ENCODE measurements at regions not wholly inside any gene's neighbourhood (a gene's known extent, or its start where the extent isn't known, plus 50 kb on each side); places are given as distances from the start of the nearest gene placed in this dataset.

DNA sequence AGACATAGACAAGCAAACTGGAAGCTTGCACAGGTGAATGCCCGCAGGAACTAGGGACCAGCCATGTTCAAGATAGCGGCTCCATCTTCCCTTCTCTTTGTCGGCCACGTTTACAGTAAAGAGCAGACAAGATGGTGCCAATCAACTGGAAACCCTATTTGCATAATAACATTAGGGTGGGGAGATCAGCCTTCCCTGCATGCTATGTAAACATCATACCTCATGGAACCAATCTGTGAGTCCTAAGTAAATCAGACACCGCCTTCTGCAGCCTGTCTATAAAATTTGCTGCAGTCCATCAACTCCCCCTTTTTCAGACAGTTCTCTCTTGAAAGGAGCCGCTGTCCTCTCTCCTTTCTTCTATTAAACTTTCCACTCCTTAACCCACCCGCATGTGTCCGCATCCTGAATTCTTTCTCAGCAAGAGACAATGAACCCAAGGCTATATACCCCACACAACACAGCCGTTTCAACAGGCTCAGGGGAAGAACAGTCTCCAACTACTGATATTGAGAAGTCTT lies 384.4 kb downstream of the EIPR1 start:
- no peak for DNase-seq (ENCODE audit: low read depth)

- DNase-seq (ENCODE audit: low read depth), result no peak
These were observed 385.0 kb downstream of the EIPR1 start for GRCh38 chr2:2992634-2993033.

- DNase-seq (ENCODE audit: low read depth), result no peak
These were observed 392.6 kb downstream of the EIPR1 start for GRCh38 chr2:2985020-2985419.

- no peak for DNase-seq (ENCODE audit: low read depth)
These were observed 396.6 kb downstream of the EIPR1 start for GRCh38 chr2:2981000-2981399.

- no peak for DNase-seq (ENCODE audit: low read depth)
These were observed 402.6 kb downstream of the EIPR1 start for GRCh38 chr2:2974982-2975381.

DNA sequence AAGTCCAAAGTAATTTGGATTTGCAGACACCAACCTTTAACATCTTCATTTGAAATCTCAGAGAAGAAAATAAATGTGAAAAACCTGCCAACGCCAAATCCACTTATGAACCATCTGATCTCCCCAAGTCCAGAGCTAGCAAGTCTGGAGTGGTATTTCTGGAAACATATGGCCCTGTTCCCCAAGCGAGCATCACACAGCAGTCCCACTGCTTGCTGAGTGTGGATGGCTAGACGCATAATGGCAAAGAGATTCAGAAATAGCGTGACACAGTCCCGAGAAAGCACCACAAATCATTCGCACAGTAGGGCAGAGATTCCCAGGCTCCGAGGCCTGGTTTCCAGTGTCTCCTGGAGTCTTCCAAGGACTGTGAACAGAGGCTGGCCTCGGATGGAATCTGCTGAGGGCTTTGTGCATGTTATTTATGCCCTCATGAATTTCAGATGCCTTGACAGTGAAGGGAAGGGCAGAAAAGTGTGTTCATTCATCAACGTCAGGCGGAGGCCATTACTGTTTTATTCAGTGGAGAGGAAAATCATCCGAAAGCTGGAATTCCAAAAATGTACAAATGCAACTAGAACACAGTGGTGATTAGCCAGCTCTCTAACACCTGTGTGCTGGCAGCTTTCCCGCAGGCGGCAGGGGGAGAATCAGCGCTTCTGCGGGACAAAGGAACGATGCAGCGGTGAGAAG lies 417.0 kb downstream of the EIPR1 start:
- DNase-seq (ENCODE audit: low read depth), result no peak

DNA sequence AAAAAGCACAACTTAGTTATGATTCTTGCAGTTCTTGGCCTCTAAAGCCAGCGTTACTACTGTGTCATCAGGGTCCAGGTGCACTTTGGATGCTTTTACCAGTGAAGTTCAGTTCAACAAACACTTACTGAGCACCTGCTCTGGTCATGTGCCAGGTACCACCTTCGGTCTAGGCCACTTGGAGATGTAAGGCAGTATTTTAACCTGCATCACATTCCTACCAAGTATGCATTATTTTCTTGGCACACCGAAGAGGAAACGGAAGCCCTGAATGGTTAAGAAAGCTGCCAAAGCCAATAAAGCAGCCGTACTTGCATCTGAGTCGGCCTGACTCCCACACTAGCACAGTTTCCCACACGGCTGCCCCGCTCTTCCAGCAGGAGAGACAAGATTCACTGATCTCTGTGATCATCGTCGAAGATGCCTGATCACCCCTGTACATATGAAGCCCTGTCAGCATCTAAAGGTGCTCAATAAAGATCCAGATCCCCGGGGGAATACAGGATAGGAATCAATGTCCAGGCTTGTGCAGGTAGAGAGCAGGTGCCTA lies 427.1 kb downstream of the EIPR1 start:
- no peak for DNase-seq (ENCODE audit: low read depth)

- DNase-seq (ENCODE audit: low read depth), result no peak
These were observed 430.2 kb downstream of the EIPR1 start for GRCh38 chr2:2947406-2947805.

DNA sequence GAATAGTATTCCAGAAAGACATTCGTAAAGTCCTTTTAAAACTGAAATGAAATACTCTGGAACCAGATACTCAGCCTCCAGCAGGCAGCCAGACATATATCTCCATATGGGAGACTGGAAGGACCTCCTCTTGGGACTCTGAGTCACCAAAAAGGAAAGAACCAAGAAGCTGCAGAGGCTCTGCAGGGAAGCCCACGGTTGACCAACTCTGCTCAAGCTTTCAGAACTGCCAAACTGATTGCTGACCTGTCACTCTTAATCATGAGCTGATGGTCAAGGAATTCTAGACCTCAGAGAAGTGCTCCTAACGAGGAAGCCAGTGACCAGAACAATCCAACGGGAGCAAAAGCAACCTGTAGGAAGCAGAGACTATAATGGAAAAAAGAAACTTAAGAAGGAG lies 434.7 kb downstream of the EIPR1 start:
- DNase-seq (ENCODE audit: low read depth), result no peak

DNA sequence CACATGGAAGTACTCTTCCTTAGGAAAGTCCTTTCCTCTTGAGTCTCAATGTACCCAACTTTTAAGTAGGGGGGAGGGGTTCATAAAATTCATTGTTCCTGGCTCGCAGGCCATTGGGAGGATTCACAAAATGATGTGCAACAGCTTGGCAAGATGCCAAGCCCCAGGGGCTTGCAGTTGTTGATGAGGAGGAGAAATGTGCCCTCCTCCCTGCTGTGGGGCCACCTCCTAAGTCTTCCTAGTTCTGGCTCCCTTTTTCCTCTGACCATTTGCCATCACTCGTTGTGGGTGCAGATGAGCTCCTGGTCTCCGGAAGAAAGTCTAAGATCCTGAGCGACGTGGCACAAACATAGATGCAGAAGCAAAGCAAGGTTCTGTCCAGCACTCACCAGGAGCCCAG lies 435.4 kb downstream of the EIPR1 start:
- DNase-seq (ENCODE audit: low read depth), result no peak

GRCh38 chr2:2941205-2941604 lies 436.4 kb downstream of the EIPR1 start:
- no peak for DNase-seq (ENCODE audit: low read depth)

- no peak for DNase-seq (ENCODE audit: low read depth)
These were observed 436.9 kb downstream of the EIPR1 start for GRCh38 chr2:2940702-2941101.

- DNase-seq (ENCODE audit: low read depth), result no peak
These were observed 437.6 kb downstream of the EIPR1 start for GRCh38 chr2:2940061-2940460.

DNA sequence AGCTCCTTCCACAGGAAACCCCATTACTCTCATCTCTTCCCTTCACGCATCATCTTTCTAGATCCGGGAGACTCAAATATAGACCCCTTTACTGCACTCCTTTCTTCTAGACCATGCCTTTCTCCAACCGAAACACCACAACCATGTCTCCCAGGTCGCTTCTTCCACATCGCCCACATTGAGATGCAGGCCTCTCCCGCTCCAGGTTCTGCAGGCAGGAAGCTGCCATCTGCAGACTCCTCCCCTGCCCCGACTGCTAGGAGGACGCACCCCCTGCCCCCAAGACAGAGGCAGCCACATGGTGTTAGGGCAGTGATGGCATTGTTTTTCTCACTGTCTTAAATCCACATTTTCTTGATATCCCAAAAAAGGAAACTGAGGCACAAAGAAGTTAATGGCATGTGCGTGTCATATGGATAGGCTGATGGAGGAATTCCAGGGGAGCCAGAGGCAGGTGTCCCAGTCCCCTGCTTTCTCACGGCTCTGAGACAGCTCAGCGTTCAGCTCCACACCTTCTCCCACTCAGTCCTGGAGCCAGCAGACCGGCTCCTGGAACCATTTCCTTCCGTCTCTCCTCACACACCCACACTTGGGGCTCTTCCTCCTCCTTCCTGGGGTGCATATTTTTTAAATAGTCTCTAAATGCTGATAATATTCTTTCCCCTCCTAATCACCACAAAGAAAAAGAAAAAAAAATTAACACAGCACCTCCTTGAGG lies 438.4 kb downstream of the EIPR1 start:
- DNase-seq (ENCODE audit: low read depth), result no peak

GRCh38 chr2:2938481-2938880 lies 439.1 kb downstream of the EIPR1 start:
- no peak for DNase-seq (ENCODE audit: low read depth)

- no peak for DNase-seq (ENCODE audit: low read depth)
These were observed 442.0 kb downstream of the EIPR1 start for GRCh38 chr2:2935445-2936149.

DNA sequence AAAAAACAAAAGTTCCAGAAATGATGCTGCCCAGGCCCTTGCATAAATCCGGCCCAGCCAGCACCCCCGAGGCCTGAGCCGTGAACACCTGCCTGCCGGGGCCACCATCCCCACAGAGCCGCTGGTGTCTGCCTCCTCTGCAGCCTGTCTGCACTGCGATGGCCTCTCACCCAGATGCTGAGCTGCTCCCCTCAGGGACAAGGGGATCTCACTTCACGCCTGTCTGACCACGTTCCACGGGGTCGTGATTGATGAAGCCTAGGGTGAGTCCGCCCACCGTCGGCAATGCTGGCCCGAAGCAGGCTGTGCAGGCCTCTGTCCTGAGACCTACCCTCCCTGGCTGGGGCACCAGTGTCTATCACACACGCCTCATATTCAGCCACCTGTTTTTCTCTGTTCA lies 444.2 kb downstream of the EIPR1 start:
- DNase-seq (ENCODE audit: low read depth), result no peak

- DNase-seq (ENCODE audit: low read depth), result no peak
These were observed 444.8 kb downstream of the EIPR1 start for GRCh38 chr2:2932692-2933305.

- DNase-seq (ENCODE audit: low read depth), result no peak
These were observed 445.4 kb downstream of the EIPR1 start for GRCh38 chr2:2932189-2932588.

DNA sequence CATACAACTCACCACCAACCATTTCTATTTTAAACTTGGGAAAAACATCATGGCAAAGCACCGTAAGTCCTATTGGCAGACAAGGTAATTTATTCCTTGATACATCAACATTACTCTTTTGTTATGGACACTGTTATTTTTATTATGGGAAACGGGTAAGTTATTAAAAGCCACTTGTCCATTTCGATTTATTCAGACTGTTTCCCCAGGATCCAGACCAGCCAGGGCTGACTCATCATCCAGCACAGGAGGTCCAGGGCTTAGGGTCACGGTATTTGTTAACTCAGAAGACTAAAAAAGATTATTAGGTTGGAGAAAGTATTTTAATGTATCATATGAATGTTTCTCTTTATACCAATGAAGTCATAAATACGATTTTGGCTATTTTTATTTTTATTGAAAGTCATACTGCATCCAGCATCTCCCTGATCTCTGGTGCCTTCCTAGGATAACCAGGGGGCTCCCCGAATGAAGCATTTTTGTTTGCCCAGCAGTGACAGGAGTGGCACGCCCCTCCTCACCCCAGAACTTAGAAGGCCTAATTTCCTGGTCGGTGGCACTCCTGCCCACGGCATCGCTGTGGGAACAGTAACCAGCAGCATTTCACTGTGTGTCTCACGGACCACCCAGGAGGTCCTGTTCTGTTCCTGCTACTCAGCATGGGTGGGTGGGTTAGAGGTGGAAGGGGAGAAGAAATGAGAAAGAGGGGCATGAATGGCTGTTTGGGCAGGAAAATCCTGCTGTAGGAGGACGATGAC lies 446.1 kb downstream of the EIPR1 start:
- no peak for DNase-seq (ENCODE audit: low read depth)

DNA sequence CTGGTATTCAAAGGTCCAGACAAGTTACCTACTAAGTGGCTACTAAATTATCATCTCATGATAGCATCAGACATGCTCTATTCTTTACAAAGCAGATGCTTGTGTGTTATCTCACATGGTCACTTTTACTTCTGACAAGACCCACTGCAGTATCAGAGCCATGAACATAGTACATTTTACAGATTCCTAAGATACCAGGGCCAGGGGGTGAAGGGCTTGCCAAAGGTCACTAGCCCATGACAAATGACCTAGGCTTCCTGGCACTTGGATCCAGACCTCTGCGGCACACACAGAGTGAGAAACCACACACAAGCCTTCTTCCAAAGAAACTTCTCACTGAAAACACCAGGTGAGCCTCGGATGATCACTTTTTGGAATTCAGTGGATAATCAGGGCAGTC lies 446.8 kb downstream of the EIPR1 start:
- DNase-seq (ENCODE audit: low read depth), result no peak

- DNase-seq (ENCODE audit: low read depth), result no peak
These were observed 450.8 kb downstream of the EIPR1 start for GRCh38 chr2:2926858-2927175.
